ENCODE measurements at regions not wholly inside any gene's neighbourhood (a gene's known extent, or its start where the extent isn't known, plus 50 kb on each side); places are given as distances from the start of the nearest gene placed in this dataset.
A peak's percentile ranks its signal among the peaks of the same experiment; 100 is the strongest.
"Not testable (repeated sequence)": the region's sequence is repeated elsewhere in the genome, so short reads cannot be mapped to it uniquely, and the experiment has no call there.

DNA sequence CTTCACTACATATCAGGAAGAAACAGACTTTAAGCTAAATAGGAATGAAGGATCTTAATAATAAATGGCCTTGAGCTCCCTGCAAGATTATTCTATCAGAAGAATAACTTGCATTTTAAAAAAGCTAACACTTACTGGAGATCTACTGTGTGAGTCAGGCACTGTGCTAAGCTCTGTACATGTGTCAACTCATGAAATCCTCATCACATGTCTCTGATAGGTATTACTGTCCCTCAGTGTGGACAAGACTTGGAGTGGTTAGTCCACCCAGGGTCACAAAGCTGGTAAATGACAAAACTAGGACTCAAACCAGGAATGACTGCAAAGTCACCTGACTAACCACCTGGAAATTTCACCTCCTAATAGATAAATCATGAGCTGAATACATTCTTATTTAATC is 57.1 kb upstream of the KCTD7 start:
- Histone ChIP-seq H2BK20ac (ENCODE audit: low read depth, low read length) (no peak overlapping the region), H3K4me2 (ENCODE audit: low read depth, low read length) (no peak overlapping the region), H3K79me1 (ENCODE audit: low read depth in 1 of 2, low read length in 2 of 2) (peaks cover 31 to 57% of the 10 kb centered on the region in 2 experiments), H2BK5ac (ENCODE audit: low read depth, low read length, poor library complexity, severe bottlenecking) (no peak overlapping the region), H4K91ac (ENCODE audit: insufficient read depth, low read depth, low read length) (no peak overlapping the region), H3K4me1 (ENCODE audit: control insufficient read depth, insufficient read depth, low read length) (peaks cover 6% of the 10 kb centered on the region), H2BK15ac (ENCODE audit: low read depth, low read length) (no peak overlapping the region), H2AK5ac (ENCODE audit: low read depth, low read length) (no peak overlapping the region), H4K8ac (ENCODE audit: low read depth in 2 of 2, low read length in 2 of 2) (no peak overlapping the region), H3K18ac (ENCODE audit: low read depth, low read length) (no peak overlapping the region), H4K5ac (ENCODE audit: low read depth, low read length) (no peak overlapping the region), H2AK9ac (replicated peaks; ENCODE audit: low read depth, low read length, poor library complexity) (no peak overlapping the region), H4K20me1 (ENCODE audit: insufficient read depth, low read length) (peaks cover 52% of the 10 kb centered on the region), H3K14ac (replicated peaks; ENCODE audit: low read depth, low read length) (no peak overlapping the region), H3K4me3 (ENCODE audit: insufficient read depth, low read depth, low read length) (no peak overlapping the region), H3K9me1 (ENCODE audit: insufficient read depth, low read length) (peaks cover 4% of the 10 kb centered on the region), H3K9ac (ENCODE audit: low read depth, low read length) (no peak overlapping the region), H3K9me3 (ENCODE audit: control insufficient read depth, insufficient read depth, low read length) (no peaks in the 10 kb centered on the region), H3K36me3 (ENCODE audit: control insufficient read depth, insufficient read depth, low read length) (peaks cover 33% of the 10 kb centered on the region), H3K27me3 (ENCODE audit: control insufficient read depth, insufficient read depth, low read length) (no peaks in the 10 kb centered on the region), H3K56ac (ENCODE audit: extremely low read depth, insufficient read depth, low read length) (no peak overlapping the region), H3K4ac (ENCODE audit: low read depth, low read length) (no peak overlapping the region), H2BK120ac (ENCODE audit: low read depth, low read length) (no peak overlapping the region), H3K27ac (ENCODE audit: insufficient read depth, low read length) (no peak overlapping the region), H2AFZ (replicated peaks; ENCODE audit: low read length, poor library complexity) (no peak overlapping the region), H3K23ac (ENCODE audit: low read depth, low read length) (no peak overlapping the region)
- CTCF ChIA-PET, result no interaction called here
- POLR2A ChIA-PET (ENCODE audit: unreplicated experiment), result no interaction called here
- no TSS peak for BruUV-seq (replicated peaks)
- dilution Hi-C loops (cut with HindIII; ENCODE audit: low sequenced_read_pairs, unreplicated experiment) (no loop called here), intact Hi-C loops (cut with micrococcal nuclease) (loop anchor here (10.0 kb wide), 1 partner anchor 203 kb away; no protein-coding TSS in a partner anchor), in situ Hi-C loops (cut with MboI; ENCODE audit: low sequenced_read_pairs) (loop anchor here (25.0 kb wide), 1 partner anchor 416 kb away; the partner anchor contains the start of genes SBDS and TYW1)
- DNase-seq (no peak), ATAC-seq (ENCODE audit: low read depth) (no peak)
- TF ChIP-seq, protein P1, sequence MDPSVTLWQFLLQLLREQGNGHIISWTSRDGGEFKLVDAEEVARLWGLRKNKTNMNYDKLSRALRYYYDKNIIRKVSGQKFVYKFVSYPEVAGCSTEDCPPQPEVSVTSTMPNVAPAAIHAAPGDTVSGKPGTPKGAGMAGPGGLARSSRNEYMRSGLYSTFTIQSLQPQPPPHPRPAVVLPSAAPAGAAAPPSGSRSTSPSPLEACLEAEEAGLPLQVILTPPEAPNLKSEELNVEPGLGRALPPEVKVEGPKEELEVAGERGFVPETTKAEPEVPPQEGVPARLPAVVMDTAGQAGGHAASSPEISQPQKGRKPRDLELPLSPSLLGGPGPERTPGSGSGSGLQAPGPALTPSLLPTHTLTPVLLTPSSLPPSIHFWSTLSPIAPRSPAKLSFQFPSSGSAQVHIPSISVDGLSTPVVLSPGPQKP (IDR thresholded peaks at IDR 0.05; ENCODE audit: borderline replicate concordance, low read depth, low read length), result no peak
- TF ChIP-seq, protein P2, sequence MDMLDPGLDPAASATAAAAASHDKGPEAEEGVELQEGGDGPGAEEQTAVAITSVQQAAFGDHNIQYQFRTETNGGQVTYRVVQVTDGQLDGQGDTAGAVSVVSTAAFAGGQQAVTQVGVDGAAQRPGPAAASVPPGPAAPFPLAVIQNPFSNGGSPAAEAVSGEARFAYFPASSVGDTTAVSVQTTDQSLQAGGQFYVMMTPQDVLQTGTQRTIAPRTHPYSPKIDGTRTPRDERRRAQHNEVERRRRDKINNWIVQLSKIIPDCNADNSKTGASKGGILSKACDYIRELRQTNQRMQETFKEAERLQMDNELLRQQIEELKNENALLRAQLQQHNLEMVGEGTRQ (IDR thresholded peaks at IDR 0.05; ENCODE audit: low read depth, low read length), result 0 out of 2 replicates have a peak, but pooled peaks have one; percentile 16
- TF ChIP-seq RAD21 (IDR thresholded peaks at IDR 0.05; ENCODE audit: low read length) (no peak), RFX5 (IDR thresholded peaks at IDR 0.05; ENCODE audit: low read depth, low read length) (no peak), SMC3 (IDR thresholded peaks at IDR 0.05; ENCODE audit: low read depth, low read length) (no peak)

DNA sequence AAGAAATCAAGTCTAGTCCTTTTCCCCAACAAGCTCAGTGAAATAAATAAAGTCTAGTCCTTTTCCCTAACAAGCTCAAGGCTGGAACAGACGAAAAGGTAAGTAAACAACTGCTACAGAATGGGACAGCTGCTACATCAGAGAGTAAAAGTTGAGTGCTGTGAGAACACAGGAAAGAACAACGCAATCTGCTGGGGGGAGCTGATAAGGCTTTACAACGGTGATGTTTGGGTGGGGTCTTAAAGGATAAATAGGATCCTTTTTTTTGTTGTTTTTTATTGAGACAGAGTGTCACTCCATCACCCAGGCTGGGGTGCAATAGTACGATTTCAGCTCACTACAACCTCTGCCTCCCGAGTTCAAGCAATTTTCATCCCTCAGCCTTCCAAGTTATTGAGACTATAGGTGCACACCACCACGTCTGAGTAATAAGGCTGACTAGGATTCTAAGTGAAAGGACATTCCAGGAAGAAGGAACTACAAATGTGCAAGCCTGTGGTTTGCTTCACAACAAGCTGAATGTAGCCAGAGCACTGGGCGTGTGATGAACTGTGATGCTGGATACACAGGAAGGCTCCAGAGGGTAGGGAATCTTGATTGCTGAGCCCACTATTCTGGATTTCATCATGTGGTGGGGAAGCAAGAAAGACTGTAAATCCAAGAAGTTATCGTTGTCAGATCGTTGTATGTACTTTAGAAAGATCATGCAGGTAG is 54.7 kb upstream of the KCTD7 start:
- H3K23ac ChIP-seq (ENCODE audit: low read depth, low read length); H3K4ac ChIP-seq (ENCODE audit: low read depth, low read length); H4K91ac ChIP-seq (ENCODE audit: insufficient read depth, low read depth, low read length); H3K27me3 ChIP-seq (ENCODE audit: control insufficient read depth, insufficient read depth, low read length); H3K9ac ChIP-seq (ENCODE audit: low read depth, low read length); H2BK120ac ChIP-seq (ENCODE audit: low read depth, low read length); H3K14ac ChIP-seq (replicated peaks; ENCODE audit: low read depth, low read length); H2BK15ac ChIP-seq (ENCODE audit: low read depth, low read length); H2BK5ac ChIP-seq (ENCODE audit: low read depth, low read length, poor library complexity, severe bottlenecking); H3K18ac ChIP-seq (ENCODE audit: low read depth, low read length); DNase-seq; H3K56ac ChIP-seq (ENCODE audit: extremely low read depth, insufficient read depth, low read length); H3K4me1 ChIP-seq (ENCODE audit: control insufficient read depth, insufficient read depth, low read length); H3K4me3 ChIP-seq (ENCODE audit: insufficient read depth, low read depth, low read length); H2AFZ ChIP-seq (replicated peaks; ENCODE audit: low read length, poor library complexity); H2AK9ac ChIP-seq (replicated peaks; ENCODE audit: low read depth, low read length, poor library complexity); H4K8ac ChIP-seq (ENCODE audit: low read depth in 2 of 2, low read length in 2 of 2); H2BK20ac ChIP-seq (ENCODE audit: low read depth, low read length); dilution Hi-C loops (cut with HindIII; ENCODE audit: low sequenced_read_pairs, unreplicated experiment); CTCF ChIA-PET; H3K27ac ChIP-seq (ENCODE audit: insufficient read depth, low read length); POLR2A ChIA-PET (ENCODE audit: unreplicated experiment); H3K9me1 ChIP-seq (ENCODE audit: insufficient read depth, low read length); H2AK5ac ChIP-seq (ENCODE audit: low read depth, low read length); BruUV-seq (replicated peaks); ATAC-seq (ENCODE audit: low read depth); H3K9me3 ChIP-seq (ENCODE audit: control insufficient read depth, insufficient read depth, low read length); H3K4me2 ChIP-seq (ENCODE audit: low read depth, low read length); H4K5ac ChIP-seq (ENCODE audit: low read depth, low read length): not testable (repeated sequence)
- in situ Hi-C loops (cut with MboI; ENCODE audit: low sequenced_read_pairs) (loop anchor here (25.0 kb wide), 1 partner anchor 413 kb away; the partner anchor contains the start of genes SBDS and TYW1), intact Hi-C loops (cut with micrococcal nuclease) (loop anchor here (2.0 to 10.0 kb wide), 2 partner anchors 125 to 201 kb away; no protein-coding TSS in a partner anchor)
- H4K20me1 ChIP-seq (ENCODE audit: insufficient read depth, low read length), result peaks cover 58% of the 10 kb centered on the region
- WGBS, 2 experiments (ENCODE audit: extremely low coverage in 2 of 2, insufficient read length in 1 of 2), result 100% methylated on average over 1 of the region's 9 CpGs; no CpG with 5 or more reads in 1 of the 2 experiments
- H3K36me3 ChIP-seq (ENCODE audit: control insufficient read depth, insufficient read depth, low read length), result peaks cover 25% of the 10 kb centered on the region
- H3K79me1 ChIP-seq (ENCODE audit: low read depth in 1 of 2, low read length in 2 of 2), result peaks cover 16 to 46% of the 10 kb centered on the region in 2 experiments
